ENCODE measurements at regions not wholly inside any gene's neighbourhood (a gene's known extent, or its start where the extent isn't known, plus 50 kb on each side); places are given as distances from the start of the nearest gene placed in this dataset.
A peak's percentile ranks its signal among the peaks of the same experiment; 100 is the strongest.

DNA sequence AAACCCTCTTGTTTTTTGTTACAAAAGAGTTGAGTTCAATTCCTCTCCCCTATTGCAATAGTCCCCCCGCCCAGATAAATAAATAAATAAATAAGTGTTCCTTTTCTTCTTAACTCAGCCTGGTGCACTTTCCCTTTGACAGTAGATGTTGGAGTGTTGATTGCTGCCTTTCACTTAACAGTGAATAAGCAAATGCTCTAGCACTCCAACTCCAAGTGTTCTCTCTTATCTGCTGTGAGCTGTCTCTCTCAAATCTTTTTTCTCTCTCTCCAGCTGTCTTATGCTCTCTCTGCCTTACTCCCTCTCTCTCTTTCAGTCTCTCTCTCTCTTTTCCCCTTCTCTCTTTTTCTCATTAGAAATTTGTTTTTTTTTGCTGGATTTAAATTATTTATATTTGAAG is 216.7 kb downstream of the TMX3 start:
- Histone ChIP-seq H4K20me1 (ENCODE audit: insufficient read depth, low read length) (no peaks in the 10 kb centered on the region), H3K4me1 (ENCODE audit: low read length) (no peaks in the 10 kb centered on the region), H3K79me2 (ENCODE audit: low read length) (no peaks in the 10 kb centered on the region), H3K9ac (ENCODE audit: low read length) (no peak overlapping the region), H3K4me2 (ENCODE audit: low read length) (no peak overlapping the region), H3K36me3 (replicated peaks; ENCODE audit: low read depth, low read length) (no peaks in the 10 kb centered on the region), H3K27me3 (ENCODE audit: low read depth, low read length) (no peaks in the 10 kb centered on the region), H3K4me3 (ENCODE audit: low read length) (no peak overlapping the region), H3K9me3 (ENCODE audit: insufficient read depth, low read length) (0 out of 2 replicates have a peak, but pooled peaks cover 3% of the 10 kb centered on the region), H2AFZ (ENCODE audit: low read depth, low read length) (no peak overlapping the region), H3K27ac (ENCODE audit: low read length) (no peak overlapping the region)
- TF ChIP-seq, protein P1, sequence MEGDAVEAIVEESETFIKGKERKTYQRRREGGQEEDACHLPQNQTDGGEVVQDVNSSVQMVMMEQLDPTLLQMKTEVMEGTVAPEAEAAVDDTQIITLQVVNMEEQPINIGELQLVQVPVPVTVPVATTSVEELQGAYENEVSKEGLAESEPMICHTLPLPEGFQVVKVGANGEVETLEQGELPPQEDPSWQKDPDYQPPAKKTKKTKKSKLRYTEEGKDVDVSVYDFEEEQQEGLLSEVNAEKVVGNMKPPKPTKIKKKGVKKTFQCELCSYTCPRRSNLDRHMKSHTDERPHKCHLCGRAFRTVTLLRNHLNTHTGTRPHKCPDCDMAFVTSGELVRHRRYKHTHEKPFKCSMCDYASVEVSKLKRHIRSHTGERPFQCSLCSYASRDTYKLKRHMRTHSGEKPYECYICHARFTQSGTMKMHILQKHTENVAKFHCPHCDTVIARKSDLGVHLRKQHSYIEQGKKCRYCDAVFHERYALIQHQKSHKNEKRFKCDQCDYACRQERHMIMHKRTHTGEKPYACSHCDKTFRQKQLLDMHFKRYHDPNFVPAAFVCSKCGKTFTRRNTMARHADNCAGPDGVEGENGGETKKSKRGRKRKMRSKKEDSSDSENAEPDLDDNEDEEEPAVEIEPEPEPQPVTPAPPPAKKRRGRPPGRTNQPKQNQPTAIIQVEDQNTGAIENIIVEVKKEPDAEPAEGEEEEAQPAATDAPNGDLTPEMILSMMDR (IDR thresholded peaks at IDR 0.05; ENCODE audit: low read depth, low read length), result no peak
- no peak for TF ChIP-seq EZH2phosphoT487 (IDR thresholded peaks at IDR 0.05; ENCODE audit: low read depth)

DNA sequence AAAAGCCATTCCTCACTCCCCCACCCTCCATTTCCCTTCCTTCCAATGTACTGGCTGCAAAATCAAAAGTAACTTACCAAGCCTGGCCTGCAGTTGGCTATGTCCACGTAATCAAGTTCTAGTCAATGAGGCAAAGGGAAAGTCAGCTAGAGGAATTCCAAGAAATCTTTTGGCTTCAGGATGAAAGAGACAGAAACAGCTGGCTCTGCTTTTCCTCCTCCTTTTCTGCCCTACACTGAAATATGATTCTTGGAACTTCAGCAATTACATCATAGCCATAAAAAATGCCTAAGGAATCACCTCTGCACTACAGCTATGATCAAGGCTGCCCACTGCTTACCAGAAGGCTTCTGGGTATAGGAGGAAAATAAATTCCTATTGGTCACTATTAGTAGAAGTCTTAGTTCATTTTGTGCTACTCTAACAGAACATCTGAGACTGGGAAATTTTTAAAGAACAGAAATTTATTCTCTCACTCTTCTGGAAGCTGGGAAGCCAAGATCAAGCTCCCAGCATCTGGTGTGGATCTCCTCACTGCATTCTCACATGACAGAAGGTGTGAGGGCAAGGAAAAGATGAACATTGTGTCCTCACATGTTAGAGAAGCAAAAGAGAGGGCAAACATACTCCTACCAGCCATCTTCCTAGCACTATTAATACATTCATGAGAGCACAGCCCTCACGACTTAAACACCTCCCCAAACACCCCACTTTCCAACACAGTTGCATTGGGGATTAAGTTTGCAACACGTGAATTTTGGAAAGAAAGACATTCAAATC is 219.9 kb downstream of the TMX3 start:
- Histone ChIP-seq H3K27ac (ENCODE audit: low read length) (no peak overlapping the region), H2AFZ (ENCODE audit: low read depth, low read length) (no peak overlapping the region), H3K4me2 (ENCODE audit: low read length) (no peak overlapping the region), H3K9me3 (ENCODE audit: insufficient read depth, low read length) (no peaks in the 10 kb centered on the region), H3K27me3 (ENCODE audit: low read depth, low read length) (no peaks in the 10 kb centered on the region), H3K4me3 (ENCODE audit: low read length) (no peak overlapping the region), H3K9ac (ENCODE audit: low read length) (no peak overlapping the region), H3K36me3 (replicated peaks; ENCODE audit: low read depth, low read length) (no peaks in the 10 kb centered on the region), H3K4me1 (ENCODE audit: low read length) (no peaks in the 10 kb centered on the region), H3K79me2 (ENCODE audit: low read length) (no peaks in the 10 kb centered on the region), H4K20me1 (ENCODE audit: insufficient read depth, low read length) (no peaks in the 10 kb centered on the region)
- TF ChIP-seq, protein P1 (IDR thresholded peaks at IDR 0.05; ENCODE audit: low read depth, low read length), result no peak
- no peak for TF ChIP-seq EZH2phosphoT487 (IDR thresholded peaks at IDR 0.05; ENCODE audit: low read depth)

DNA sequence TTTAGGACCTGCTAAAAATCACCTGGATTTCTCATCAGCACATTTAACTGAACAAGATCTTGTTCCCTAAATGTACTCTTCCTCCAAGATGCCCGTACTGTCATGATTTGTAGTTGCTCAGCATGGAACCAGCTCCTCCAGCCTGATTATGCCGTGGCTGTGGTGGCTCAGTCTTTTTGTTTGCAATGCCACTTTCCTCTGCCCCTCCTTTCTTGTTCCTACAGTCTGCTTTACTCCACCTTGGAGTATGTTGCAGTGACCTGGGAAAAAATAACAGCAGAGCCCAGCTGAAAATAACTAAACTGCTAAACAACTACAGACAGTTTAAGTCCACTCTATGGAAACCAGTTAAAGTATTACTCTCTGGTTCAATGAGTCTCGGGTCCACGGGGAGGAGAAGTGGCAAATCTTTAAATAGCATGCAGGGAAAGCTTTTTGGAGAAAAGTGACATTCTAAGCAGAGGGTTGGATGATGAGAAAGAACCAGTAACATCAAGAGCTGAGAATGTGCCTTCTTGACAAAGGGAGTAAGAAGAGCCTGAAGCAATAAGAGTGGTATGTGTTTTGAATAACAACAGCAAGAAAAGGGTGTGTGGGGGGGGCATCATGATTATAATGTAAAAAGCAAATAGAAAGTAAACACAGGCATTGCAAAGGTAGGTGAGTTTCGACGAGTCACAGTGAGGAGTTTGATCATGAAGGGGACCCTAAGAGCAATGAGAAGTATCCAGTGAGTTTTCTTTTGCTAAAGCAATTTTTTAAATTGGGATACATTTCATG is 225.7 kb downstream of the TMX3 start:
- Histone ChIP-seq H4K20me1 (ENCODE audit: insufficient read depth, low read length) (no peaks in the 10 kb centered on the region), H3K9ac (ENCODE audit: low read length) (no peak overlapping the region), H3K79me2 (ENCODE audit: low read length) (no peaks in the 10 kb centered on the region), H3K27ac (ENCODE audit: low read length) (no peak overlapping the region), H3K4me3 (ENCODE audit: low read length) (no peak overlapping the region), H3K9me3 (ENCODE audit: insufficient read depth, low read length) (no peaks in the 10 kb centered on the region), H2AFZ (ENCODE audit: low read depth, low read length) (peak overlapping the region; percentile 88; the same call in 1 of the 2 replicates), H3K27me3 (ENCODE audit: low read depth, low read length) (no peaks in the 10 kb centered on the region), H3K4me1 (ENCODE audit: low read length) (no peaks in the 10 kb centered on the region), H3K36me3 (replicated peaks; ENCODE audit: low read depth, low read length) (no peaks in the 10 kb centered on the region), H3K4me2 (ENCODE audit: low read length) (no peak overlapping the region)
- TF ChIP-seq, protein P1 (IDR thresholded peaks at IDR 0.05; ENCODE audit: low read depth, low read length), result no peak
- TF ChIP-seq EZH2phosphoT487 (IDR thresholded peaks at IDR 0.05; ENCODE audit: low read depth), result no peak

DNA sequence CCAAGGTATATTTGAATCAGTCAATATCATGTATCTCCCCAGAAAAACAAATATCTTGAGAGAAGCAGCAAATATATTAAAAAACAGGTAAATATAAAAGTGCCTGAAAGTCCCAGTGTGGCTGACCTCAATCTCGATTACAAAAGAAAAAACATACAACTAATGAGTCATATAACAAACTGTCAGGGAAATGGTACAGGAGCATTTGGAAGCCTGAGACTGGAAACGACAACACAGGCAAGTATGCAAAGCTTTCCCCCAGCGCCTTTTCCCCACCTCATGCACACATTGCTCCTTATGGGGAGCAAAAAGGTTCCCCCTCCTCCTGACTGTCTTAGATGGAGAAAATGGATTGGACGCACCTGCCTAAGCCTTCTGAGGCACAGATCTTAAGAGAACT is 230.7 kb downstream of the TMX3 start:
- no peak overlapping the region for H2AFZ ChIP-seq (ENCODE audit: low read depth, low read length)
- H3K4me1 ChIP-seq (ENCODE audit: low read length), result no peaks in the 10 kb centered on the region; the same call in 1 of the 2 replicates
- H3K4me2 ChIP-seq (ENCODE audit: low read length), result no peak overlapping the region
- no peaks in the 10 kb centered on the region for H4K20me1 ChIP-seq (ENCODE audit: insufficient read depth, low read length)
- no peaks in the 10 kb centered on the region for H3K9me3 ChIP-seq (ENCODE audit: insufficient read depth, low read length)
- TF ChIP-seq, protein P1 (IDR thresholded peaks at IDR 0.05; ENCODE audit: low read depth, low read length), result no peak
- TF ChIP-seq EZH2phosphoT487 (IDR thresholded peaks at IDR 0.05; ENCODE audit: low read depth), result no peak
- H3K27me3 ChIP-seq (ENCODE audit: low read depth, low read length), result no peaks in the 10 kb centered on the region
- H3K4me3 ChIP-seq (ENCODE audit: low read length), result no peak overlapping the region
- H3K79me2 ChIP-seq (ENCODE audit: low read length), result no peaks in the 10 kb centered on the region
- H3K36me3 ChIP-seq (replicated peaks; ENCODE audit: low read depth, low read length), result no peaks in the 10 kb centered on the region
- no peak overlapping the region for H3K27ac ChIP-seq (ENCODE audit: low read length)
- H3K9ac ChIP-seq (ENCODE audit: low read length), result no peak overlapping the region

Data from OCI-LY3 (cell line).